ENCODE measurements at regions not wholly inside any gene's neighbourhood (a gene's known extent, or its start where the extent isn't known, plus 50 kb on each side); places are given as distances from the start of the nearest gene placed in this dataset.

DNA sequence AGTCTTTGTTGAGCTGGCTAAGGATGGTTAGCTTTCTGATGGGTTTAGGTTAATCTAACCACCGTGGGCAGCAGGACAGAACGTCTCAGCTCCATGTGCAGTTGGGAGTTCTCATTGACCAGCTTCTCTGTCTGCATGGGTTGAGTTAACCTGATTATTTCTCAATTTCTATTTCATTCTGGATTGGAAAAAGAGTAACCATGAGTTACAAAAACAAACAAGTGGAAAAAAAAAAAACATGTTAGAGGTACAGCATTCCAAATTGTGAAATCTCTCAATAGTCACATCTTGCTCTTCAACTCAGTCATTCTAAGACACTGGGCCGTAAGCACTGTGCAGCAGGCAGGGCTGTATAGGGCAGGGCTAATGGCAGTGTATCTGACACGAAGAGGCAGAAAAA lies 343.7 kb upstream of the KLF4 start:
- Histone ChIP-seq H3K9me3 (no peaks in the 10 kb centered on the region), H3K27me3 (replicated peaks; ENCODE audit: control insufficient read depth, insufficient read depth, low read length) (no peaks in the 10 kb centered on the region), H3K4me1 (no peaks in the 10 kb centered on the region), H3K36me3 (ENCODE audit: control insufficient read depth, insufficient read depth, low read length) (no peaks in the 10 kb centered on the region), H3K4me3 (ENCODE audit: low read depth, low read length) (no peak overlapping the region)
- ChIA-PET CTCF (no interaction called here), POLR2A (no interaction called here)
- Mint-ChIP-seq H3K27ac (ENCODE audit: unreplicated experiment) (no peak overlapping the region), H3K9me3 (ENCODE audit: unreplicated experiment) (no peaks in the 10 kb centered on the region), H3K36me3 (ENCODE audit: insufficient read depth, unreplicated experiment) (peaks cover 5% of the 10 kb centered on the region), H3K27me3 (ENCODE audit: insufficient read depth, unreplicated experiment) (peaks cover 13% of the 10 kb centered on the region), H3K4me3 (ENCODE audit: unreplicated experiment) (no peak overlapping the region), H3K4me1 (ENCODE audit: low read depth, unreplicated experiment) (no peaks in the 10 kb centered on the region)
- TF ChIP-seq, protein P1, sequence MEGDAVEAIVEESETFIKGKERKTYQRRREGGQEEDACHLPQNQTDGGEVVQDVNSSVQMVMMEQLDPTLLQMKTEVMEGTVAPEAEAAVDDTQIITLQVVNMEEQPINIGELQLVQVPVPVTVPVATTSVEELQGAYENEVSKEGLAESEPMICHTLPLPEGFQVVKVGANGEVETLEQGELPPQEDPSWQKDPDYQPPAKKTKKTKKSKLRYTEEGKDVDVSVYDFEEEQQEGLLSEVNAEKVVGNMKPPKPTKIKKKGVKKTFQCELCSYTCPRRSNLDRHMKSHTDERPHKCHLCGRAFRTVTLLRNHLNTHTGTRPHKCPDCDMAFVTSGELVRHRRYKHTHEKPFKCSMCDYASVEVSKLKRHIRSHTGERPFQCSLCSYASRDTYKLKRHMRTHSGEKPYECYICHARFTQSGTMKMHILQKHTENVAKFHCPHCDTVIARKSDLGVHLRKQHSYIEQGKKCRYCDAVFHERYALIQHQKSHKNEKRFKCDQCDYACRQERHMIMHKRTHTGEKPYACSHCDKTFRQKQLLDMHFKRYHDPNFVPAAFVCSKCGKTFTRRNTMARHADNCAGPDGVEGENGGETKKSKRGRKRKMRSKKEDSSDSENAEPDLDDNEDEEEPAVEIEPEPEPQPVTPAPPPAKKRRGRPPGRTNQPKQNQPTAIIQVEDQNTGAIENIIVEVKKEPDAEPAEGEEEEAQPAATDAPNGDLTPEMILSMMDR (IDR thresholded peaks at IDR 0.05; ENCODE audit: insufficient read depth in 1 of 2, low read depth in 1 of 2, low read length in 1 of 2, severe bottlenecking in 1 of 2, unreplicated experiment in 1 of 2): no peak
- no TSS peak for BruUV-seq (replicated peaks)
- no peak for DNase-seq
- intact Hi-C loops (cut with micrococcal nuclease; ENCODE audit: unreplicated experiment): no loop called here

DNA sequence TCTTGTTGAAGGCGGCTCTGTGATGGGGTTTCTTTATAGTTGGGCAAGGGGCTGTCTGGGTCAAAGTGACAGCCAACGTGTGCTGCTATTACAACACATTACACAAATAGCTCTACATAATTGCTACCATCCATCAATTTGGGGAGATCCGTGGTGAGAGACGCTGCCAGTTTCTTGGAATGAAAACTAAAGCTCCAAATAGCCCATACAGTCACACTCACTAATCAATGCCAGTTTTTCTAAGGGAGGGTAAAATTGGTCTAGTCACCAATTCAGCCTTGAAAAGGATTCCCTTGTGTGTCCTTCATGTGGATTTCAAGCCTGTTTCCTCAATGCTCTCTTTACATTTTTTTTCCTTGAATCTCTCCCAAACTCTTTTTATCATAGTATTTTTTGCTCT lies 343.3 kb upstream of the KLF4 start:
- ChIA-PET POLR2A (no interaction called here), CTCF (no interaction called here)
- H3K4me1 Mint-ChIP-seq (ENCODE audit: low read depth, unreplicated experiment): no peaks in the 10 kb centered on the region
- Histone ChIP-seq H3K4me3 (ENCODE audit: low read depth, low read length) (no peak overlapping the region), H3K27me3 (replicated peaks; ENCODE audit: control insufficient read depth, insufficient read depth, low read length) (no peaks in the 10 kb centered on the region), H3K9me3 (no peaks in the 10 kb centered on the region), H3K36me3 (ENCODE audit: control insufficient read depth, insufficient read depth, low read length) (no peaks in the 10 kb centered on the region), H3K4me1 (no peaks in the 10 kb centered on the region)
- intact Hi-C loops (cut with micrococcal nuclease; ENCODE audit: unreplicated experiment): no loop called here
- peaks cover 13% of the 10 kb centered on the region for H3K27me3 Mint-ChIP-seq (ENCODE audit: insufficient read depth, unreplicated experiment)
- no peak overlapping the region for H3K4me3 Mint-ChIP-seq (ENCODE audit: unreplicated experiment)
- peaks cover 5% of the 10 kb centered on the region for H3K36me3 Mint-ChIP-seq (ENCODE audit: insufficient read depth, unreplicated experiment)
- no peaks in the 10 kb centered on the region for H3K9me3 Mint-ChIP-seq (ENCODE audit: unreplicated experiment)
- TF ChIP-seq, protein P1 (IDR thresholded peaks at IDR 0.05; ENCODE audit: insufficient read depth in 1 of 2, low read depth in 1 of 2, low read length in 1 of 2, severe bottlenecking in 1 of 2, unreplicated experiment in 1 of 2): no peak
- H3K27ac Mint-ChIP-seq (ENCODE audit: unreplicated experiment): no peak overlapping the region
- BruUV-seq (replicated peaks): no TSS peak
- no peak for DNase-seq

DNA sequence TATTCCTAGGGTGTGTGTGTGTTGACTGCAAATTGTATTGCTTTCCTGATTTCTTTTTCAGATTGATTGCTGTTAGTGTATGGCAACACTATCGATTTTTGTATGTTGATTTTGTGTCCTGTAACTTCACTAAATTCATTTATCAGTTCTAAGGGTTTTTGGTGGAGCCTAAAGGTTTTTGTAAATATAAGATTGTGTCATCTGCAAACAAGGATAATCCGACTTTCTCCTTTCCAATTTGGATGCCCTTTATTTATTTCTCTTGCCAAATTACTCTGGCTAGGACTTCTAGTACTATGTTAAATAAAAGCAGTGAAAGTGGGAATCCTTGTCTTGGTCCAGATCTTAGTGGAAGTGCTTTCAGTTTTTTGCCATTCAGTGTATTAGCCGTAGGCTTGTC lies 340.9 kb upstream of the KLF4 start:
- H3K9me3 Mint-ChIP-seq (ENCODE audit: unreplicated experiment): no peaks in the 10 kb centered on the region
- H3K4me3 ChIP-seq (ENCODE audit: low read depth, low read length): no peak overlapping the region
- no peaks in the 10 kb centered on the region for H3K4me1 ChIP-seq
- H3K36me3 Mint-ChIP-seq (ENCODE audit: insufficient read depth, unreplicated experiment): peaks cover 5% of the 10 kb centered on the region
- no peak for DNase-seq
- peaks cover 9% of the 10 kb centered on the region for H3K27me3 Mint-ChIP-seq (ENCODE audit: insufficient read depth, unreplicated experiment)
- intact Hi-C loops (cut with micrococcal nuclease; ENCODE audit: unreplicated experiment): no loop called here
- POLR2A ChIA-PET: no interaction called here
- H3K36me3 ChIP-seq (ENCODE audit: control insufficient read depth, insufficient read depth, low read length): no peaks in the 10 kb centered on the region
- no peak overlapping the region for H3K4me3 Mint-ChIP-seq (ENCODE audit: unreplicated experiment)
- no TSS peak for BruUV-seq (replicated peaks)
- CTCF ChIA-PET: no interaction called here
- no peaks in the 10 kb centered on the region for H3K4me1 Mint-ChIP-seq (ENCODE audit: low read depth, unreplicated experiment)
- H3K27ac Mint-ChIP-seq (ENCODE audit: unreplicated experiment): no peak overlapping the region
- no peaks in the 10 kb centered on the region for H3K9me3 ChIP-seq
- TF ChIP-seq, protein P1 (IDR thresholded peaks at IDR 0.05; ENCODE audit: insufficient read depth in 1 of 2, low read depth in 1 of 2, low read length in 1 of 2, severe bottlenecking in 1 of 2, unreplicated experiment in 1 of 2): no peak
- no peaks in the 10 kb centered on the region for H3K27me3 ChIP-seq (replicated peaks; ENCODE audit: control insufficient read depth, insufficient read depth, low read length)

Data from Caco-2 (cell line).